Adipocyte (in vitro differentiated cells): ENCODE measurements at regions not wholly inside any gene's neighbourhood (a gene's known extent, or its start where the extent isn't known, plus 50 kb on each side); places are given as distances from the start of the nearest gene placed in this dataset.

Source experiments
- DNase-seq: peaks from one replicate; pipeline ENCODE4 v3.0.0-alpha.2; 2015; ENCODE audit warnings: low read depth
- H3K27me3 ChIP-seq: replicated peaks from 2 replicates; pipeline ENCODE4 v1.7.0; 2013; ENCODE audit warnings: mild to moderate bottlenecking, low read length, moderate library complexity; ENCODE audit not compliant: control insufficient read depth, insufficient read depth
- H3K36me3 ChIP-seq: 2 replicates; pipeline ENCODE4 v1.7.0; 2013; ENCODE audit warnings: low read length, mild to moderate bottlenecking, moderate library complexity; ENCODE audit not compliant: control insufficient read depth, insufficient read depth, severe bottlenecking
- H3K4me1 ChIP-seq: 2 replicates; pipeline ENCODE4 v1.7.0; 2013; ENCODE audit warnings: mild to moderate bottlenecking, low read length, moderate library complexity; ENCODE audit not compliant: control insufficient read depth, insufficient read depth
- H3K4me3 ChIP-seq: 2 replicates; pipeline ENCODE4 v1.7.0; 2013; ENCODE audit warnings: mild to moderate bottlenecking, low read length, moderate library complexity
- H3K9ac ChIP-seq: 2 replicates; pipeline ENCODE4 v1.7.0; 2013; ENCODE audit warnings: mild to moderate bottlenecking, low read length, moderate library complexity
- H3K9me3 ChIP-seq: 2 replicates; pipeline ENCODE4 v1.7.0; 2013; ENCODE audit warnings: mild to moderate bottlenecking, low read length, moderate library complexity; ENCODE audit not compliant: control insufficient read depth

DNA sequence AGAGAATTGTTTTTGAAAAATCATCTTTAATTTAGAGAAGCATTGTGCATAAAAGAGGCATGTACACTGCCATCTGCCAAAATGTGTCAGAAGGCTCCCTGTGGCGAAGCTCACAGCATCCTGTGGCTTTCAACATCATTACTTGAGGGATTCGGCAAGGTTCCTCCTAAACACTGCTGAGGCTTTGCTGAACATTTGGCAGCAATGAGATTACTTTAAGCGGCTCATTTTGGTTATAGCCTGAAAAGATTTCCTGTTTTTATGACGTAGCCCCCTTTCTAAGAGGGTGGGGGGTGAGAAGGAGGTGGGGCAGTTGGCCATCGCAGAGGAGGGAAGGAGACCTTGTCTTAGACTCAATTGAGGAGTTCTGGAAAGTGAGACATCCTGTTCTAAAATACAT is 469.4 kb downstream of the RASEF start:
- no peak overlapping the region for H3K9ac ChIP-seq
- no peak overlapping the region for H3K4me3 ChIP-seq
- no peaks in the 10 kb centered on the region for H3K36me3 ChIP-seq
- H3K4me1 ChIP-seq: no peaks in the 10 kb centered on the region
- peaks cover 3% of the 10 kb centered on the region for H3K27me3 ChIP-seq
- no peak for DNase-seq
- no peaks in the 10 kb centered on the region for H3K9me3 ChIP-seq

DNA sequence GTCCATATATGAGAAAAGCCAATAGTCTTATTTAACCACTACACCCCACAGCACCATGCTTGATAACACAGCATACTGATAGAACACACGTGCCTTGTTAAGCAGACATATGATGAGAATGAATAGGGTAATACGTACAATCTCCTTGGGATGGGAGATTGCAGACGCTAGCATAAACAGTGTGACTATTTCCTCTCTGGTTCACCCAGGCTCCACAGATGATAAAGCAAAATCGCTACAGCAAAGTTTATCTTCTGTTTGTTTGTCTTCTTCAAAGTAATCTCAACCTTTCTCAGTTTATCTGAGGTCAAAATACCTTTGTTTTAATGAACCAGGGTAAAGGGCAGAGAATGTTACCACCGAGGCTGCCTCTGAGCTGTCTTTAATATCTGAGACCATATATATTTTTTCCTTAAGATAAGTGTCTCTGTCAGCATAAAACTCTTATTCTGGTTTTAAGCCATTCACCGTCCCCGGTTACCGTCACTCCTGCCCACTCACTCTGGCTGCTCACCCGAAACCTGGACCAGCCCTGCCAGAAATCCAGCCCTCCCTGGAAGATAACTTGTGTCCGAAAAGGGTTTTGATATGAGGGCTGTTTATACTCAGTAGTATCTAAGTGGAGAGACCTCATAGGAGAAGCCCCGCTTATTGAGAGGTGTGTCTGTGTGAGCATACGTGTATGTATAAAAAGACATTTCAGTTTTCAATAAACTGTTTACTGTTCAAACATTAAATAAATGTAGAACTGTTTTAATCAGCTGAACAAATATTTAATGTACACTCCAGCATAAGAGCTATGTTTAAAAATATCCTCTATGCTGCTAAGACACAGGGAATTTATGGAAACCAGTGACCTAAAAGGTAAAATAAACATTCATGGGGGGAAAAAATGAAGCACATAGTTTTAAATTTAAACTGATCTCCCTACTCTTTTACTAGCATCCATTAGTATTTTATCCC is 465.4 kb downstream of the RASEF start:
- no peak overlapping the region for H3K9ac ChIP-seq
- peaks cover 3% of the 10 kb centered on the region for H3K27me3 ChIP-seq
- H3K4me3 ChIP-seq: no peak overlapping the region
- no peaks in the 10 kb centered on the region for H3K9me3 ChIP-seq
- peak; percentile 15 for DNase-seq
- H3K4me1 ChIP-seq: no peaks in the 10 kb centered on the region
- H3K36me3 ChIP-seq: no peaks in the 10 kb centered on the region

DNA sequence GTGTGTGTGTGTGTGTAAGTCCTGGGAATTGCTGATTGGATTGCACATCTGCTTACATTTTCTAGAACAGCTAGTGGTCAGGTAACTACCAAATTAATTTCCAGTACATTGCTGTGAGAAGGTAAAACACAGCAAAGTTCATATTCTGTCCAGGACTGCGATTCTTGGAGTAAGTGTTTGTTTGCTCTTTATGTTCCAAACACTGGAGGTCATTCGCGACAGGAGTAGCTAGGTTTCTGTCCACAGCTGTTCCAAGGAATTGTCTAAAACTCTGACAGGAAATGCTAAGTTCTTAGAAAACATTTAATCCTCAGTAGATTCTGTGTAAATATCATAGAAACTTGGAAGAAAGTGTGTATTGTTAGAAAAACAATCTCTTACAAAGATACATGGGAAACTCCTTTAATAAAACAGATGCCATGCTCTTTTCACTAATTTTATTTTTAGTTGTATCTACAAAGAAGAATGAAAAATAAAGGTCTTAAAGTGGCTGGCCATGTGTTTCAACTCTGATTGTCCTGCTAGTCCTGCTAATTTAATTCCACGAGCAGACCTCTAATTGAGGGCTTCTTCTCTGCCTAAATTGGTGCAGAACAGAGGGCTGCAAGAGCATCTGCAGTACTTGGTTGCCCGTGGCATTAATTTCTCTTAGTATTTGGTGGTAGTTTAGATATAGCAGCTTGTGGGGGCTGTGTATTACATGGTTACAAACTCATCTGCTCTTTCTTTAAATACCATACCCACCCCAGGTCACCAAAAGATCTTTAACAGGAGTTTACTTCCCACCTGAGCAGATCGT is 464.5 kb downstream of the RASEF start:
- H3K4me3 ChIP-seq: no peak overlapping the region
- peaks cover 3% of the 10 kb centered on the region for H3K27me3 ChIP-seq
- no peak for DNase-seq
- H3K36me3 ChIP-seq: no peaks in the 10 kb centered on the region
- H3K9ac ChIP-seq: no peak overlapping the region
- no peaks in the 10 kb centered on the region for H3K4me1 ChIP-seq
- no peaks in the 10 kb centered on the region for H3K9me3 ChIP-seq

DNA sequence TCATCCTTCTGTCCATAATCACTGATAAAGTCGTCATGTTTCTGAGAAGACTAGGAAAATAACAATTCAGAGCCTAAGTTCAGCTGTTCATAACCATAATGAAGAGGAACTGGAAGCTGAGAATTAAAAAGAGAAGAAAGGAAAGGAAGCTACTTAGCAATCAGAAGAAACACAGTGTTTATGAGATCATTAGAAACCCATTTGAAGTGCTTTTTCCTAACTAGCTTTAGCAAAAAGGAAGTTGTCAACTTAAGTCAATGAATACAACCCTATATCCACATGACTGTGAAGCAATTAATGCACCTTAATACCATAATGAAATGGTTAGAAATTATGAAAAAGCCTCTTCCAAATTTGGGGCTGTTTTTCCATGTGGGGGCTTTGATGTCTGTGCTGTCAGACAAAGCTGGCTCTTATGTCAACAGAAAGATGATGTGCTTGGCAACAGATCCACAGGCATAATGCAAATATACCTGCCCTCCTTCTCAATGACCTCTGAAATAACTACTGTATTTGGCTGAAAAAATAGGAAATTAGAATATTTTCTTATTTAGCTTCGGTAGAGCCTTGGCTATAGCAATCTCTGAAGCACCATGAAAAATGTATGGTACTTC is 463.5 kb downstream of the RASEF start:
- Histone ChIP-seq H3K36me3 (no peaks in the 10 kb centered on the region), H3K4me3 (no peak overlapping the region), H3K4me1 (no peaks in the 10 kb centered on the region)

DNA sequence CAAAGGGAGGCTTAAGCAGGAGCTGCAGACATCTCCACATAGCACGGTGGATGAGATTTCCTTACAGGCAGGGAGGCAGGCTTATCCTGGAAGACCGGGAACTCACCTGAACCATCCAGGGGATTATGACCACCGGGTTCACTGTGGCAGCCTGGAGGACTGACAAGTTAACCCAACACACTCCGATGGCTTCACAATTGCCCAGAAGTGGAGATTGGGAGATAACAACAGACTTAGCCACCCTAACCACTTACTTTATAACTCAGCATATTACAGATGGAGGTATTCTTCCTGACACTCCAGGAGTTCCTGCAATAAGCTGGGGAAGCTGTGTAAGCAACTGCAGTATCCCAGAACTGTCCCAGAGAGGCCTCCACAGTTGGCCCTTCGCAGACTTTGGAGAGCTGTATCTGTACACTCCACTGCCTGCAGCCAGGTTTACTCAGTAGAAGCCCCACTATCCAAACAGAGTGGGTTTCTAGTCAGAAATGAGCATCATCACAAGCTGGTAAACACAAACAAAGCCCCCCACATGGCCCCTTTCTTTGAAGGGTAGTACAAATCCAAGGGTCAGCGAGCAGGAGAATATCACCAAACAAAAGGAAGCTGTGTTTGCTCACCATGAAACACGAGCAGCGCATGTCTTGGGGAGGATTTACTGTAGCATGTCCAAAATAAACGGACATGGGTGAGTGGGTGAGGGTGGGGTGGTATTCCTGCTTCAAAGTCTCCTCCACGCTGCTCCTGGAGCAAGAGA is 462.2 kb downstream of the RASEF start:
- Histone ChIP-seq H3K4me1 (peaks cover 3% of the 10 kb centered on the region), H3K36me3 (no peaks in the 10 kb centered on the region), H3K9me3 (no peaks in the 10 kb centered on the region), H3K4me3 (no peak overlapping the region), H3K27me3 (peaks cover 3% of the 10 kb centered on the region), H3K9ac (no peak overlapping the region)
- no peak for DNase-seq

More for the DNA sequence above, 463.5 kb downstream of the RASEF start:
- no peaks in the 10 kb centered on the region for H3K9me3 ChIP-seq
- peaks cover 3% of the 10 kb centered on the region for H3K27me3 ChIP-seq
- no peak for DNase-seq
- no peak overlapping the region for H3K9ac ChIP-seq

DNA sequence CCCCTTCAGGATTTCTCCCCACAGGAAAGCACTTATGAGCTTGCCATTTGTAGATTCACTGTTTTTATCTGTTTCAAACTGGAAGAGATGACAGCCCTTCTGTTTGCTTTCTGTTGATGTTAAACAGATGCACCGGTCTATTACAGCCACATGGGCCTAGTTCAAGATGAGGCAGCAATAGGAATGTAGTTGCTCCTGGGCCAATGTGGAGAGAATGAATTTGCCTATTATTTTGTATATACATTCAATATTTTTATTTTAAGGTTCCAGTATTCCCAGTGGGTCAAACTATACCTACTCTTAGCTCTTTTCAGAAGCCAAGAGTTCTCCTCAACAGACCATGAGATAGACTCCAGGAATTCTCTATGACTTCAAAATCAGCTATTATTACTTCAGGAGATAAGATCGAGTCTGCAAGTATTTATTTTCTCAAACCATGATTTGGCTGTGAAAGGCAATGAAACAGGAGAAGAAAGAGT is 461.6 kb downstream of the RASEF start:
- peak; percentile 78 for DNase-seq
- no peaks in the 10 kb centered on the region for H3K36me3 ChIP-seq
- no peak overlapping the region for H3K4me3 ChIP-seq
- peaks cover 3% of the 10 kb centered on the region for H3K27me3 ChIP-seq
- no peaks in the 10 kb centered on the region for H3K9me3 ChIP-seq
- no peak overlapping the region for H3K9ac ChIP-seq
- H3K4me1 ChIP-seq: peaks cover 7% of the 10 kb centered on the region

DNA sequence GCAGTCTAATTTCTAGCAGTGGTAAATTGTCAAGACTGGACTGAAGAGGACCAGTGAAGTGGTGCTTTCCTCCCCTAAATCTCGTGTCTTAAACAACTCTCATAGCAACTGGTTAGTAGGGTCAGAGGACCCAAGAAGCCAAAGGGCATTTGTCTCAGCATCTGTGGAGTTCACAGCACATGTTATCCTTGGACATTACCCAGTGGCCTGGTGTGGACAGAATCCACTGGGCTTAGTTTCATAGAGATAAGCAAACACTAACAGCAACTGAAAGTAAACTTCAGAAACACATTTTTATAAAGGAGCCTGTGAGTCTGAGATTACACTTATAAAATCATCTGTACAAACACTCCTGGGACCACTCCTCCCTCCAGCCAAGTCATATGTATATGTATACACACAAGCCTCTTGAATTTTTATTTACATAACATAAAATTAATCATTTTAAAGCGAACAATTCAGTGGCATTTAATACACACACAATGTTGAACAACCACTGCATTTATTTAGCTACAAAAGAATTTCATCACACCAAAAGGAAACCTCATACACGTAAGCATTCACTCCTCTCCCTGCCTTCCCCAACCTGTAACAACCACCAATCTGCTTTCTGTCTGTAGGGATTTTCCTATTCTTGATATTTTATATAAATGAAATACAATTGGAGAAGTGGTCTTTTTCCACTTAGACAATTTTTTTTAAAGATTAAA is 457.8 kb downstream of the RASEF start:
- no peaks in the 10 kb centered on the region for H3K36me3 ChIP-seq
- peaks cover 17% of the 10 kb centered on the region for H3K27me3 ChIP-seq
- DNase-seq: peak; percentile 47
- no peak overlapping the region for H3K9ac ChIP-seq
- peaks cover 10% of the 10 kb centered on the region for H3K4me1 ChIP-seq
- H3K4me3 ChIP-seq: no peak overlapping the region
- no peaks in the 10 kb centered on the region for H3K9me3 ChIP-seq

DNA sequence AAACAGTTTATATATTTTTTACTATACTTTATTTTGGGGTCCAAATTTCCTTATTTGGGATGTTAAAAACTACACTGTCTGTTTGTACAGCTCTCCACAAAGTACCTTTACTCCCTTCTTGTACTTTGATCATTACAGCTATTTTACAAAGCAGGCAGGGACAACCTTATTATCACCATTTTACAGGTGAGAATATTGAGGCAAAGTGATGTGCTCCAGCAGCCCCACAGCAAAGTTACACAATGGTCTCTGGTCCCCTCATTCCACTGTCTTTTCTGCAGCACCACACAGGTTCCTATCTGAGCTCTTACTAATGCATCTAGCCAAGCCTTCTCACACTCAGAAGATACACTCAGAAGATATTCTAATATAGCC is 457.3 kb downstream of the RASEF start:
- Histone ChIP-seq H3K36me3 (no peaks in the 10 kb centered on the region), H3K9me3 (no peaks in the 10 kb centered on the region), H3K4me1 (peaks cover 10% of the 10 kb centered on the region), H3K4me3 (no peak overlapping the region), H3K9ac (no peak overlapping the region), H3K27me3 (peaks cover 17% of the 10 kb centered on the region)
- DNase-seq: no peak

DNA sequence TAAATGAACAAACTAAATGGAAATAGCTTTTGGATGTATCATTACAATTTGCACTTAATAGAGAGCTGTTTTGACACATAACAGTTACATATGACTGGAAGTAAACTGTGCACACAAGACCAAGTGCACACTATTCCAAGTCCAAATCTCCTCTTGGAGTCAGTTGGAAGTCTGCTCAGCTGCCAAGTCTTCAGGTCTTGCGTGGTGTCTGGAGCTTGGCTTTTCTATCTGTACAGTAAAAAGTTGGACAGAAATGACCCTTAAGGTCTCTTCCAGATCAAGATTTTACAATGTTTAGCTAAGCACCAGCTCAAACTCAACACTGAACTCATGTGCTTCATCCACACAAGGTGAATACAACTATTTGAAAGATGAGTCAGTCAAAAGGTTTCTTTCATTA is 456.9 kb downstream of the RASEF start:
- no peak overlapping the region for H3K9ac ChIP-seq
- H3K9me3 ChIP-seq: no peaks in the 10 kb centered on the region
- DNase-seq: no peak
- peaks cover 10% of the 10 kb centered on the region for H3K4me1 ChIP-seq
- no peak overlapping the region for H3K4me3 ChIP-seq
- peaks cover 17% of the 10 kb centered on the region for H3K27me3 ChIP-seq
- no peaks in the 10 kb centered on the region for H3K36me3 ChIP-seq
